RWPE2 (cell line): ENCODE measurements at regions not wholly inside any gene's neighbourhood (a gene's known extent, or its start where the extent isn't known, plus 50 kb on each side); places are given as distances from the start of the nearest gene placed in this dataset.

Source experiments
- ATAC-seq: fragments of 200-7000 bp; cut with Tn5 transposase; 3 replicates; pipeline ENCODE4 v1.9.1; 2021; ENCODE audit warnings: low read depth
- DNase-seq: peaks from one replicate; pipeline ENCODE4 v3.0.0-alpha.2; 2020; ENCODE audit warnings: low spot score
- H3K27ac ChIP-seq: fragments of 450-650 bp; 2 replicates; pipeline ENCODE4 v1.5.1; 2017; ENCODE audit warnings: mild to moderate bottlenecking; ENCODE audit not compliant: poor library complexity, severe bottlenecking
- H3K27me3 ChIP-seq: fragments of 250-450 bp; sonication (Bioruptor Pico); 2 replicates; pipeline ENCODE4 v1.5.1; 2021; ENCODE audit warnings: mild to moderate bottlenecking, moderate library complexity; ENCODE audit not compliant: insufficient read depth, poor library complexity, severe bottlenecking
- H3K36me3 ChIP-seq: fragments of 250-450 bp; sonication (Bioruptor Pico); 2 replicates; pipeline ENCODE4 v1.5.1; 2020; ENCODE audit warnings: low read depth, mild to moderate bottlenecking, moderate library complexity
- H3K4me1 ChIP-seq: fragments of 250-450 bp; sonication (Bioruptor Pico); 2 replicates; pipeline ENCODE4 v1.5.1; 2021; ENCODE audit warnings: mild to moderate bottlenecking, moderate library complexity; ENCODE audit not compliant: insufficient read depth, poor library complexity, severe bottlenecking
- H3K4me3 ChIP-seq: fragments of 250-450 bp; sonication (Bioruptor Pico); 2 replicates; pipeline ENCODE4 v1.5.1; 2021; ENCODE audit warnings: mild to moderate bottlenecking, moderate library complexity; ENCODE audit not compliant: severe bottlenecking
- H3K9me3 ChIP-seq: fragments of 250-450 bp; sonication (Bioruptor Pico); 2 replicates; pipeline ENCODE4 v1.5.1; 2021; ENCODE audit warnings: mild to moderate bottlenecking, moderate library complexity; ENCODE audit not compliant: severe bottlenecking
- TF ChIP-seq, protein P1 (sequence below): fragments of 450-650 bp; IDR thresholded peaks from one replicate; pipeline ENCODE4 v1.5.1; 2017; ENCODE audit warnings: mild to moderate bottlenecking, moderate library complexity; ENCODE audit not compliant: poor library complexity, severe bottlenecking

DNA sequence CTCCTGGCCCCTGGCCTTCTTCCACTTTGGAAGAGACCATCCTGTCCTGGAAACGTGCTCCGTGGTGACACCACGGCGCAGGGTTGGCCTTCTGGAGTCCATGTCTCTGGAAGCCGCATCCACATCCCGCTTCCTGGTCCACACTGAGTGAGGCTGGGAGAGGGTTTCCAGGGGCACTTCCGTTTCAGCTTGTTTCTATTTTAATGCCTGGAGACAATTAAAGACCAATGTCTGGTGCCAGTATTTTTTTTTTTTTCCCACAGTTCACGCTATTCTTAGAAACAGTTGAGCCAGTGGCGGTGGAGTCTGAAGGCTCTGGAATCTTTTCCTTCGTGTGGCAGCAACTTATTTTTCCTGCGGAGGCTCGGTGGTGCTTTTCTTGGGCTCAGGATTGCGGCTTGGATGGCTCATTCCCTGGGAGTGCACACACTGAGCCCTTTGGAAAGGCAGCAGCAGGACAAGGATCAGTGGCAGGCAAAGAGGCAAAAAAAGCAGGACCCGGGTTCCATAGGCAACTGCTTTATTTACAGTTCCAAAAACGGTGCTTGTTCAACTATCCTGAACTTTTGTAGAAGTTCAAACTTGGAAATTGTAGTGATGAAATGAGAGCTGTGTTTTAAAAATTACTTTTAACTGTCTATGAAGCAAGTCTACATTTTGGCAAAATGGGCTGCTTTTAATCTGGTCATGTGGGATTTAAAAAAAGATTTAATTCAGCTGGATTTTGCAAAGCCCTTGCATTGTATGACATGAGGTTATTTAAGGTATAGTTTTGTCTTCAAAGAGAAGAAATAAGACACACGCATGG, 202.8 kb downstream of the BAMBI start:
- ATAC-seq (no peak), DNase-seq (no peak)
- TF ChIP-seq, protein P1, sequence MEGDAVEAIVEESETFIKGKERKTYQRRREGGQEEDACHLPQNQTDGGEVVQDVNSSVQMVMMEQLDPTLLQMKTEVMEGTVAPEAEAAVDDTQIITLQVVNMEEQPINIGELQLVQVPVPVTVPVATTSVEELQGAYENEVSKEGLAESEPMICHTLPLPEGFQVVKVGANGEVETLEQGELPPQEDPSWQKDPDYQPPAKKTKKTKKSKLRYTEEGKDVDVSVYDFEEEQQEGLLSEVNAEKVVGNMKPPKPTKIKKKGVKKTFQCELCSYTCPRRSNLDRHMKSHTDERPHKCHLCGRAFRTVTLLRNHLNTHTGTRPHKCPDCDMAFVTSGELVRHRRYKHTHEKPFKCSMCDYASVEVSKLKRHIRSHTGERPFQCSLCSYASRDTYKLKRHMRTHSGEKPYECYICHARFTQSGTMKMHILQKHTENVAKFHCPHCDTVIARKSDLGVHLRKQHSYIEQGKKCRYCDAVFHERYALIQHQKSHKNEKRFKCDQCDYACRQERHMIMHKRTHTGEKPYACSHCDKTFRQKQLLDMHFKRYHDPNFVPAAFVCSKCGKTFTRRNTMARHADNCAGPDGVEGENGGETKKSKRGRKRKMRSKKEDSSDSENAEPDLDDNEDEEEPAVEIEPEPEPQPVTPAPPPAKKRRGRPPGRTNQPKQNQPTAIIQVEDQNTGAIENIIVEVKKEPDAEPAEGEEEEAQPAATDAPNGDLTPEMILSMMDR: no peak
- no peaks in the 10 kb centered on the region for H3K36me3 ChIP-seq
- no peaks in the 10 kb centered on the region for H3K4me1 ChIP-seq
- H3K27me3 ChIP-seq: no peaks in the 10 kb centered on the region
- no peak overlapping the region for H3K4me3 ChIP-seq
- H3K27ac ChIP-seq: no peak overlapping the region
- H3K9me3 ChIP-seq: no peaks in the 10 kb centered on the region

DNA sequence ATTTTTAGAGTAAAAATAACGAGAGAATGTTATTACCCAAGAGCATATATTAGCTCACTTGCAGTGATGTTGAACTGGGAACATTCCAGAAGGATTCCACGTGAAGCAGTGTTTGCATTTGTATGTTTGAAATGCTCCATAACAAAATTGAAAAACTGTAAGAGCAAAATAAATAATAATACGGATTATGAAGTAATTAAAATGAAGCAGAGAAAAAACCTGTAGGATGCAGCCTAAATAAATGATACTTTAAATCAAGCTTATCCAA, 203.3 kb downstream of the BAMBI start:
- no peak for ATAC-seq
- H3K4me3 ChIP-seq: no peak overlapping the region
- TF ChIP-seq, protein P1: no peak
- H3K27me3 ChIP-seq: no peaks in the 10 kb centered on the region
- H3K36me3 ChIP-seq: no peaks in the 10 kb centered on the region
- DNase-seq: no peak
- H3K4me1 ChIP-seq: no peaks in the 10 kb centered on the region
- no peaks in the 10 kb centered on the region for H3K9me3 ChIP-seq
- H3K27ac ChIP-seq: no peak overlapping the region

DNA sequence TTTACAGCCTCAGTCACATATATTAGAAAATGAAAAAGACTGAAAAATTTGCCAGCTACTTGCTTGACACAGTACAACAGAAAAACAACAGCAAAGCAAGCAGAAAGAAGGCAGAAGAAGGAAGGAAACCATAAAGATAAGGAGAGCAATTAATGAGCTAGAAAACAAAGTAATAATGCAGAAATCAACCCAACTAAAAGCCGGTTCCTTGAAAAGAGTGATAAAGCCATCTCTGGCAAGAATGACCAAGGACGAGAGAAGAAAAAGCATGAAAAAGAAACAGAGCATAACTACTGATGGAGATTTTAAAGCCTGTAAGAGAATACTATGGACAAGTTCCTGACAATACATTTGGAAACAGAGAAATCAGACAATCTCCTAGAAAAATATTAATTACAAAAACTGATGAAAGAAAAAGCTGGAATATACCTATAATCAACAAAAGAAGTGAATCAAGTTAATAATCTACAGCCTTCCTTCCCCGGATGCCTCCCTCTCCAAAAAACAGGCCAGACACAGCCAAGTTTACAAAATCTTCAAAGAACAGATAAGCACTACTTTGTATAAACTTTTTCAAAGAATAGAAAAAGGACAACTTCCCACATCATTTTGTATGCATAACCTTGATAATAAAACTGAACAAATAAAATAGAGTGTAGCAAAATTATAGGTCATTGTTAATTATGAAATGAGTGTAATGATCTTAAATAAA, 204.0 kb downstream of the BAMBI start:
- Histone ChIP-seq H3K36me3 (no peaks in the 10 kb centered on the region), H3K4me1 (no peaks in the 10 kb centered on the region), H3K27ac (no peak overlapping the region), H3K4me3 (no peak overlapping the region), H3K9me3 (no peaks in the 10 kb centered on the region), H3K27me3 (no peaks in the 10 kb centered on the region)
- TF ChIP-seq, protein P1: no peak
- ATAC-seq (no peak), DNase-seq (no peak)

DNA sequence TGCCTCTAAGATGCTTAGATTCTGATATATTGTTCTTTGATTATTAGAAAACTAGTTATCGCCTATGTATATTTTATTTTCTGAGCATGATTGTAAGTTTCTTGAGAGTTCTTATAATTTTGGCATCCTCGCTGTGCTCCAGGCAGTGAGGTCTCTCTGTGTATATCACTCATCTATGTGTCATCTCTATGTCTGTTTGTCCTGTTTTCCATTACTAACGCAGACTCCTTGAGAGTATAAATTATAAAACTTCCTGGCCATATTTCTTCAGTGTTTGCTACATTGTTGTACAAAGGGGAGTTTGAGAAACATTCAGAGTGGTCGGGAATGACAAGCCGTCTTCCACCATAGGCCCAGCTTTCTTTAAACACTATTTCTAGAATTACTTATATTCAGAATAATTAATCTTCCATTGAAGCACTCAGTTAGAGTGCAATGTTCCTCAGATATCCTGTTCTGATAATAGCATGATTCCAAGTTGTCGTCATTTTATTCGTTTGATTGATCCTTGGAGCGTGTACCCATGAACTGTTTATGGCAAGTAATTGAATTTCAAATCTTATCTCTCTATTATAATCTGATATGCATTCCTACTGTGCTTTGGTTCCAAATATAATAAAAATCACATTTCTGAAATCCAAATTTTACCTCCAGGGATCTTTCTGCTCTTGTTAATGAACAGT, 206.6 kb downstream of the BAMBI start:
- Histone ChIP-seq H3K27ac (no peak overlapping the region), H3K9me3 (no peaks in the 10 kb centered on the region), H3K27me3 (no peaks in the 10 kb centered on the region), H3K36me3 (no peaks in the 10 kb centered on the region), H3K4me1 (no peaks in the 10 kb centered on the region), H3K4me3 (no peak overlapping the region)
- ATAC-seq: no peak
- TF ChIP-seq, protein P1: no peak
- DNase-seq: no peak
